OCI-LY1 (cell line): ENCODE measurements at regions not wholly inside any gene's neighbourhood (a gene's known extent, or its start where the extent isn't known, plus 50 kb on each side); places are given as distances from the start of the nearest gene placed in this dataset.

Experiments
- EZH2 ChIP-seq: fragments of 200-600 bp; sonication (generic), shearing (Covaris generic); IDR thresholded peaks from 2 replicates; pipeline ENCODE4 v1.8.0; 2017; ENCODE audit warnings: borderline replicate concordance, mixed run types, mild to moderate bottlenecking, antibody characterized with exemption, low read length, moderate library complexity, mixed read lengths
- TF ChIP-seq, protein P1 (sequence below): fragments of 200-600 bp; sonication (generic), shearing (Covaris generic); IDR thresholded peaks from 2 replicates; pipeline ENCODE4 v1.5.1; 2017; ENCODE audit warnings: mild to moderate bottlenecking, antibody characterized with exemption, low read length, moderate library complexity, mixed read lengths

DNA sequence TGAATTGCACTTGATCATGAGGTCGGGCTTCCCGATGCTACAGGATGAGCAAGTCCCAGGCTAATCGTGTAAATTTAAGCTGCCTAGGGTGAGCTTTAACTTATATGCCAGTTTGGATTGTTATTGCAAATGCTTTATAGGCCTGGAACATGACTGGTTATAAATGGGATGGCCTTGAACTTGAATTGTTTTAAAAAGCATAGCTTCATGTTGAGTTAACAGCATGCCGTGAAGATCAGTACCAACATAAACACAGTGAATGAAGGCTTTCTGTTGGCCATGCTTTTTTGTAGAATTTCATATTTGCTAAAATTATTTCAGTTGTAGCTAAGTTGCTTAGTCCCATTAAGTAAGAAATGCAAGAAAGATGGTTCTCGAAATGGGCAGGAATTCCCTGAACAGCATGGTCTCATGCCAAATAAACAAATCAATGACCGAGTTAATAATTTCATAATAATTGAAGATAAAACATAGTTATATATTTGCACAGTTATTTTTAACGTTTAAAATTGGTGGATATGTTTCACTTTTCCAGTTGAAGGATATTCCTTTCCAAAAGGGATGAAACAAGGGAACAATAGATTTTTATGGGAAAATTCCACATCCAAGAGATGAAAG lies 76.6 kb upstream of the ARID1B start:
- TF ChIP-seq, protein P1, sequence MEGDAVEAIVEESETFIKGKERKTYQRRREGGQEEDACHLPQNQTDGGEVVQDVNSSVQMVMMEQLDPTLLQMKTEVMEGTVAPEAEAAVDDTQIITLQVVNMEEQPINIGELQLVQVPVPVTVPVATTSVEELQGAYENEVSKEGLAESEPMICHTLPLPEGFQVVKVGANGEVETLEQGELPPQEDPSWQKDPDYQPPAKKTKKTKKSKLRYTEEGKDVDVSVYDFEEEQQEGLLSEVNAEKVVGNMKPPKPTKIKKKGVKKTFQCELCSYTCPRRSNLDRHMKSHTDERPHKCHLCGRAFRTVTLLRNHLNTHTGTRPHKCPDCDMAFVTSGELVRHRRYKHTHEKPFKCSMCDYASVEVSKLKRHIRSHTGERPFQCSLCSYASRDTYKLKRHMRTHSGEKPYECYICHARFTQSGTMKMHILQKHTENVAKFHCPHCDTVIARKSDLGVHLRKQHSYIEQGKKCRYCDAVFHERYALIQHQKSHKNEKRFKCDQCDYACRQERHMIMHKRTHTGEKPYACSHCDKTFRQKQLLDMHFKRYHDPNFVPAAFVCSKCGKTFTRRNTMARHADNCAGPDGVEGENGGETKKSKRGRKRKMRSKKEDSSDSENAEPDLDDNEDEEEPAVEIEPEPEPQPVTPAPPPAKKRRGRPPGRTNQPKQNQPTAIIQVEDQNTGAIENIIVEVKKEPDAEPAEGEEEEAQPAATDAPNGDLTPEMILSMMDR = no peak
- no peak for TF ChIP-seq EZH2
